ENCODE measurements at regions not wholly inside any gene's neighbourhood (a gene's known extent, or its start where the extent isn't known, plus 50 kb on each side); places are given as distances from the start of the nearest gene placed in this dataset.

GRCh38 chr9:99365233-99365980 lies 143.3 kb downstream of the SEC61B start:
- no peak for DNase-seq (ENCODE audit: low read depth, low spot score)
- TF ChIP-seq CTCF (IDR thresholded peaks at IDR 0.05; ENCODE audit: low read depth, low read length) = no peak
- CTCF ChIA-PET = interaction anchor here (0.6 kb wide), 1 partner anchor 181 kb away, joined by 3 read pairs; no protein-coding TSS in a partner anchor
- no peak overlapping the region for H3K27ac ChIP-seq (ENCODE audit: low read depth, low read length)
- H3K9me3 ChIP-seq (ENCODE audit: control insufficient read depth, insufficient read depth, low read length) = no peaks in the 10 kb centered on the region; the same call in 1 of the 2 replicates
- POLR2A ChIA-PET = no interaction called here
- H3K4me3 ChIP-seq (ENCODE audit: low read depth, low read length) = no peak overlapping the region
- H3K27me3 ChIP-seq (ENCODE audit: control insufficient read depth, insufficient read depth, low read length) = peaks cover 12% of the 10 kb centered on the region

GRCh38 chr9:99366183-99366582 lies 144.1 kb downstream of the SEC61B start:
- Histone ChIP-seq H3K4me3 (ENCODE audit: low read depth, low read length) (no peak overlapping the region), H3K27ac (ENCODE audit: low read depth, low read length) (no peak overlapping the region), H3K9me3 (ENCODE audit: control insufficient read depth, insufficient read depth, low read length) (no peaks in the 10 kb centered on the region; the same call in 1 of the 2 replicates), H3K27me3 (ENCODE audit: control insufficient read depth, insufficient read depth, low read length) (peaks cover 10% of the 10 kb centered on the region)
- ChIA-PET CTCF (interaction anchor here (0.6 kb wide), 1 partner anchor 181 kb away, joined by 3 read pairs; no protein-coding TSS in a partner anchor), POLR2A (no interaction called here)
- TF ChIP-seq CTCF (IDR thresholded peaks at IDR 0.05; ENCODE audit: low read depth, low read length) = no peak
- DNase-seq (ENCODE audit: low read depth, low spot score) = no peak

GRCh38 chr9:99366621-99367020 lies 144.5 kb downstream of the SEC61B start:
- POLR2A ChIA-PET = no interaction called here
- no peaks in the 10 kb centered on the region; the same call in 1 of the 2 replicates for H3K9me3 ChIP-seq (ENCODE audit: control insufficient read depth, insufficient read depth, low read length)
- no peak for TF ChIP-seq CTCF (IDR thresholded peaks at IDR 0.05; ENCODE audit: low read depth, low read length)
- no peak for DNase-seq (ENCODE audit: low read depth, low spot score)
- peaks cover 6% of the 10 kb centered on the region for H3K27me3 ChIP-seq (ENCODE audit: control insufficient read depth, insufficient read depth, low read length)
- no peak overlapping the region for H3K27ac ChIP-seq (ENCODE audit: low read depth, low read length)
- no peak overlapping the region for H3K4me3 ChIP-seq (ENCODE audit: low read depth, low read length)
- CTCF ChIA-PET = no interaction called here

- ChIA-PET POLR2A (no interaction called here), CTCF (interaction anchor here (1.3 kb wide), 1 partner anchor 184 kb away, joined by 3 read pairs; no protein-coding TSS in a partner anchor)
- Histone ChIP-seq H3K27ac (ENCODE audit: low read depth, low read length) (peak overlapping the region; percentile 47), H3K4me3 (ENCODE audit: low read depth, low read length) (peak overlapping the region; percentile 53), H3K27me3 (ENCODE audit: control insufficient read depth, insufficient read depth, low read length) (peaks cover 12% of the 10 kb centered on the region), H3K9me3 (ENCODE audit: control insufficient read depth, insufficient read depth, low read length) (no peaks in the 10 kb centered on the region; the same call in 1 of the 2 replicates)
- DNase-seq (ENCODE audit: low read depth, low spot score) = no peak
- TF ChIP-seq CTCF (IDR thresholded peaks at IDR 0.05; ENCODE audit: low read depth, low read length) = no peak
Observed at GRCh38 chr9:99368341-99369326, 146.6 kb downstream of the SEC61B start.

Data from AG04450 (cell line).